OCI-LY7 (cell line): ENCODE measurements at regions not wholly inside any gene's neighbourhood (a gene's known extent, or its start where the extent isn't known, plus 50 kb on each side); places are given as distances from the start of the nearest gene placed in this dataset.

Experiments used
- EZH2phosphoT487 ChIP-seq: fragments of 200-600 bp; sonication (generic); IDR thresholded peaks from 2 replicates; pipeline ENCODE4 v1.6.1; 2018; ENCODE audit warnings: low read depth, borderline replicate concordance, mild to moderate bottlenecking, mixed run types, antibody characterized with exemption, low read length, moderate library complexity, mixed read lengths
- TF ChIP-seq, protein P1 (sequence below): fragments of 200-600 bp; sonication (generic); conservative IDR thresholded peaks from 2 replicates; pipeline ENCODE4 v1.5.1; 2014; ENCODE audit warnings: mild to moderate bottlenecking, antibody characterized with exemption, low read length, moderate library complexity, mixed read lengths

DNA sequence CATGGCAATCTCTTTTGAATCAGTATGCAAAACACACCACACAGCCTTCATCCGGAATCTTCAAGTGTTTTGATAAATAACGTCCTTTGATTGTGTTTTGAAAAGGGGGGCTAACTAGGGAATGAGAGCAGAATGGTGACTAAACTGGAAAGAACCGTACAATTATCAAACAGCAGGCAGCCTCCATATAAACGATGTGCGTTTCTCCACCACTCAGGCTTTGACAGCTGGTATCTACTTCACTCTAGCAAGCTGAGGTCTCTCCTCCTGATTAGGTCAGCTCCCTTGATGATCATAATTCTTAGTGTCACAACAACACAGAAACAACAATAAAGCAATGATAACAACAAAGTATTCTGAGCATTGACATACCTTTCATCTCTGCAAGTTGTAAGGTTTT, 465.9 kb downstream of the TUSC1 start:
- TF ChIP-seq, protein P1, sequence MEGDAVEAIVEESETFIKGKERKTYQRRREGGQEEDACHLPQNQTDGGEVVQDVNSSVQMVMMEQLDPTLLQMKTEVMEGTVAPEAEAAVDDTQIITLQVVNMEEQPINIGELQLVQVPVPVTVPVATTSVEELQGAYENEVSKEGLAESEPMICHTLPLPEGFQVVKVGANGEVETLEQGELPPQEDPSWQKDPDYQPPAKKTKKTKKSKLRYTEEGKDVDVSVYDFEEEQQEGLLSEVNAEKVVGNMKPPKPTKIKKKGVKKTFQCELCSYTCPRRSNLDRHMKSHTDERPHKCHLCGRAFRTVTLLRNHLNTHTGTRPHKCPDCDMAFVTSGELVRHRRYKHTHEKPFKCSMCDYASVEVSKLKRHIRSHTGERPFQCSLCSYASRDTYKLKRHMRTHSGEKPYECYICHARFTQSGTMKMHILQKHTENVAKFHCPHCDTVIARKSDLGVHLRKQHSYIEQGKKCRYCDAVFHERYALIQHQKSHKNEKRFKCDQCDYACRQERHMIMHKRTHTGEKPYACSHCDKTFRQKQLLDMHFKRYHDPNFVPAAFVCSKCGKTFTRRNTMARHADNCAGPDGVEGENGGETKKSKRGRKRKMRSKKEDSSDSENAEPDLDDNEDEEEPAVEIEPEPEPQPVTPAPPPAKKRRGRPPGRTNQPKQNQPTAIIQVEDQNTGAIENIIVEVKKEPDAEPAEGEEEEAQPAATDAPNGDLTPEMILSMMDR = no peak
- no peak for TF ChIP-seq EZH2phosphoT487
